SK-N-SH treated with all-trans-retinoic acid at 6 μM for 48 hours (cell line): ENCODE measurements at regions not wholly inside any gene's neighbourhood (a gene's known extent, or its start where the extent isn't known, plus 50 kb on each side); places are given as distances from the start of the nearest gene placed in this dataset.

Experiments
- CSRNP3 ChIP-seq: fragments of 250-450 bp; sonication (Bioruptor Pico); IDR thresholded peaks from 2 replicates; pipeline ENCODE4 v1.5.1; 2021; ENCODE audit warnings: mild to moderate bottlenecking, moderate library complexity
- ESRRG ChIP-seq: fragments of 250-450 bp; sonication (Bioruptor Pico); IDR thresholded peaks from 2 replicates; pipeline ENCODE4 v1.6.1; 2021; ENCODE audit warnings: mild to moderate bottlenecking
- PATZ1 ChIP-seq: fragments of 250-450 bp; sonication (Bioruptor Pico); IDR thresholded peaks from 2 replicates; pipeline ENCODE4 v1.8.0; 2020; ENCODE audit warnings: mild to moderate bottlenecking, moderate library complexity, borderline replicate concordance
- ZNF8 ChIP-seq: fragments of 450-650 bp; formaldehyde crosslinking; IDR thresholded peaks from 2 replicates; pipeline ENCODE4 v1.5.0; 2020; ENCODE audit warnings: mild to moderate bottlenecking, moderate library complexity

GRCh38 chr3:74302281-74302680 lies 312.2 kb downstream of the CNTN3 start:
- TF ChIP-seq ZNF8 (CRISPR knock-in tag) (no peak), PATZ1 (CRISPR knock-in tag) (no peak), ESRRG (CRISPR knock-in tag) (no peak), CSRNP3 (no peak)
